KG1 (cell line): ENCODE measurements at regions not wholly inside any gene's neighbourhood (a gene's known extent, or its start where the extent isn't known, plus 50 kb on each side); places are given as distances from the start of the nearest gene placed in this dataset.
"Not testable (repeated sequence)": the region's sequence is repeated elsewhere in the genome, so short reads cannot be mapped to it uniquely, and the experiment has no call there.

ENCODE experiments used
- DNase-seq: peaks from one replicate; lab custom pipeline; 2025; lab: John Stamatoyannopoulos, UW

- DNase-seq = not testable (repeated sequence)
These were observed 1558.6 kb upstream of the SEL1L start for GRCh38 chr14:83091991-83092956.

GRCh38 chr14:83096092-83096491 is 1562.4 kb upstream of the SEL1L start:
- DNase-seq = no peak

- DNase-seq = no peak
These were observed 1568.2 kb upstream of the SEL1L start for GRCh38 chr14:83101846-83102245.

GRCh38 chr14:83118029-83118428 is 1584.4 kb upstream of the SEL1L start:
- DNase-seq = no peak

GRCh38 chr14:83120187-83120586 is 1586.5 kb upstream of the SEL1L start:
- DNase-seq = no peak

- no peak for DNase-seq
These were observed 1592.4 kb upstream of the SEL1L start for GRCh38 chr14:83126076-83126475.

GRCh38 chr14:83128783-83129182 is 1595.1 kb upstream of the SEL1L start:
- DNase-seq = no peak

GRCh38 chr14:83129496-83129895 is 1595.8 kb upstream of the SEL1L start:
- no peak for DNase-seq

GRCh38 chr14:83133981-83134645 is 1600.5 kb upstream of the SEL1L start:
- no peak for DNase-seq

- no peak for DNase-seq
These were observed 1607.1 kb upstream of the SEL1L start for GRCh38 chr14:83140756-83141155.

GRCh38 chr14:83147006-83147405 is 1613.4 kb upstream of the SEL1L start:
- DNase-seq = no peak

GRCh38 chr14:83151571-83151970 is 1617.9 kb upstream of the SEL1L start:
- DNase-seq = no peak

- DNase-seq = no peak
These were observed 1619.4 kb upstream of the SEL1L start for GRCh38 chr14:83153081-83153480.

- DNase-seq = no peak
These were observed 1628.8 kb upstream of the SEL1L start for GRCh38 chr14:83162361-83162929.

GRCh38 chr14:83163016-83163415 is 1629.4 kb upstream of the SEL1L start:
- DNase-seq = no peak

- DNase-seq = no peak
These were observed 1630.4 kb upstream of the SEL1L start for GRCh38 chr14:83164016-83164415.

GRCh38 chr14:83164591-83164990 is 1630.9 kb upstream of the SEL1L start:
- no peak for DNase-seq

- DNase-seq = no peak
These were observed 1636.5 kb upstream of the SEL1L start for GRCh38 chr14:83170165-83170564.

- DNase-seq = no peak
These were observed 1638.1 kb upstream of the SEL1L start for GRCh38 chr14:83171761-83172160.

- DNase-seq = no peak
These were observed 1638.7 kb upstream of the SEL1L start for GRCh38 chr14:83172363-83172762.

GRCh38 chr14:83173687-83174086 is 1640.0 kb upstream of the SEL1L start:
- no peak for DNase-seq

GRCh38 chr14:83184531-83184930 is 1650.9 kb upstream of the SEL1L start:
- DNase-seq = no peak

- DNase-seq = not testable (repeated sequence)
These were observed 1654.7 kb upstream of the SEL1L start for GRCh38 chr14:83188311-83188710.
